Heart right ventricle (tissue), 16 donors: ENCODE measurements at regions not wholly inside any gene's neighbourhood (a gene's known extent, or its start where the extent isn't known, plus 50 kb on each side); places are given as distances from the start of the nearest gene placed in this dataset.

ENCODE experiments used
- ATAC-seq, 8 donors: fragments of 200-7000 bp; cut with Tn5 transposase; one replicate each; pipeline ENCODE4 v1.9.1; 2020; ENCODE audit warnings: mild to moderate bottlenecking in 8 of 8, moderate library complexity in 8 of 8, moderate number of reproducible peaks in 1 of 8
- DNase-seq, 2 donors: peaks; one replicate each; pipeline ENCODE4 v3.0.0-alpha.2; 2020
- H3K27ac ChIP-seq, 10 donors: fragments of 200-600 bp; sonication (generic) in 2 of 10; one replicate each; pipeline versions ENCODE4 v1.5.0 to v1.8.0; 2020 to 2022; ENCODE audit warnings: mild to moderate bottlenecking in 3 of 10
- H3K27me3 ChIP-seq, 7 donors: fragments of 200-600 bp; one replicate each; pipeline ENCODE4 v1.8.0; 2021 to 2022; ENCODE audit warnings: mild to moderate bottlenecking in 2 of 7
- H3K36me3 ChIP-seq, 9 donors: fragments of 200-600 bp; sonication (generic) in 1 of 9; one replicate each; pipeline versions ENCODE4 v1.5.0 to v1.8.0; 2020 to 2022; ENCODE audit warnings: mild to moderate bottlenecking in 2 of 9
- H3K4me1 ChIP-seq, 9 donors: fragments of 200-600 bp; sonication (generic) in 1 of 9; one replicate each; pipeline versions ENCODE4 v1.5.0 to v1.8.0; 2020 to 2022; ENCODE audit warnings: mild to moderate bottlenecking in 4 of 9
- H3K4me3 ChIP-seq, 10 donors: fragments of 200-600 bp; sonication (generic) in 2 of 10; one replicate each; pipeline versions ENCODE4 v1.5.0 to v1.8.0; 2020 to 2022; ENCODE audit warnings: mild to moderate bottlenecking in 7 of 10, moderate library complexity in 2 of 10
- H3K9me3 ChIP-seq, 11 donors: fragments of 200-600 bp in 10 of 11; sonication (generic) in 2 of 11; one replicate each; pipeline versions ENCODE4 v1.5.0 to v1.8.0; 2013 to 2022; ENCODE audit warnings: mild to moderate bottlenecking in 2 of 11, control low read depth in 1 of 11, moderate library complexity in 1 of 11
- WGBS, 2 donors: extraction: QIAGEN DNeasy Blood & Tissue Kit; methylation state at CpG; one replicate each; pipeline ENCODE4 v1.1.7; 2013; ENCODE audit warnings: inconsistent platforms in 1 of 2; 5-methylcytosine and 5-hydroxymethylcytosine counted together
- intact Hi-C, 10 donors: fragments of 100-400 bp; cut with DNase I; formaldehyde crosslinking; loops; one replicate each; pipeline versions ENCODE4 v1.11.1 to v1.14.2; 2022
- TF ChIP-seq, protein P1 (sequence below), 9 donors: fragments of 200-600 bp; sonication (generic) in 2 of 9; IDR thresholded peaks; one replicate each; pipeline versions ENCODE4 v1.5.0 to v1.8.0; 2021 to 2022; ENCODE audit warnings: antibody characterized with exemption in 9 of 9, mild to moderate bottlenecking in 5 of 9, moderate library complexity in 1 of 9
- donor health status: Arrhythmogenic right ventricular cardiomyopathy.
- donor health status: ischemic (EF 13 %, LVEDD 7.1; RV severe dilation, severe dysfunction).
- donor health status: healthy with polysubstance abuse.
- donor health status: DM: no; HTN: yes; CAD: no.
- donor health status: DM: no; HTN: no; CAD: no.
- donor health status: ischemic (EF 25% LVEDD 6.9; RV normal size, moderate dysfunction).
- donor health status: ischemic (EF 25% LVEDD 5.7; RV mildly dilated, moderate dysfunction).
- donor health status: healthy.
- donor health status: DM: yes; HTN: yes; CAD: no.
- donor health status: Ischemic cardiomyopathy.
- donor health status: ischemic (EF 35%, LVEDD 5.7; RV mildly dilated, moderate dysfunction).
- donor health status: nonischemic (EF 11% LVEDD 7.7; RV severe dilation, severe dysfunction).
- donor health status: DM: yes; HTN: yes; CAD: no.
- donor health status: PGD.
- donor health status: ischemic (EF 29% LVEDD 5.4; RV normal size, mild dysfunction).
- donor health status: nonischemic (EF 23%, LVEDD 6.1; RV moderate dilation, normal function).

DNA sequence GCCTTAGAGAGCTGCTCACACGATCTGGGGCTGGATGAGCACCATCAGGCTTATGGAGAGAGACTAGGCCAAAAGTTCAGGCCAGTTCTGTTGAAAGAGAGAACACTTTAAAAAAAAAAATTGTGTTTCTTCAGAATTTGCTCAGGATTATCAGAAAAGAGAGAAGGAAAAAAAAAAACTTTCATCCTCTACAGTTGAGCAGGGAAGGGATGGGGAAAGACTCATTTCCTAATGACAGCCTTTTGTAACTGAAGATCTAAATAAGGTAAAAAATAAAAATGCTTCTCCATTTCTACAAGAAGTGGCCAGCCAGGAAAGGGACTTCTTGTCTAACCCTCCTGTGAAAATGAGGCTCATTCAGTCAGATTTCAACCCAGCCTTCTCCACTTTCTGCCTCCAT lies 134.8 kb downstream of the LY86 start:
- ATAC-seq (no peak), DNase-seq (no peak)
- H3K27me3 ChIP-seq, result no peaks in the 10 kb centered on the region
- TF ChIP-seq, protein P1, sequence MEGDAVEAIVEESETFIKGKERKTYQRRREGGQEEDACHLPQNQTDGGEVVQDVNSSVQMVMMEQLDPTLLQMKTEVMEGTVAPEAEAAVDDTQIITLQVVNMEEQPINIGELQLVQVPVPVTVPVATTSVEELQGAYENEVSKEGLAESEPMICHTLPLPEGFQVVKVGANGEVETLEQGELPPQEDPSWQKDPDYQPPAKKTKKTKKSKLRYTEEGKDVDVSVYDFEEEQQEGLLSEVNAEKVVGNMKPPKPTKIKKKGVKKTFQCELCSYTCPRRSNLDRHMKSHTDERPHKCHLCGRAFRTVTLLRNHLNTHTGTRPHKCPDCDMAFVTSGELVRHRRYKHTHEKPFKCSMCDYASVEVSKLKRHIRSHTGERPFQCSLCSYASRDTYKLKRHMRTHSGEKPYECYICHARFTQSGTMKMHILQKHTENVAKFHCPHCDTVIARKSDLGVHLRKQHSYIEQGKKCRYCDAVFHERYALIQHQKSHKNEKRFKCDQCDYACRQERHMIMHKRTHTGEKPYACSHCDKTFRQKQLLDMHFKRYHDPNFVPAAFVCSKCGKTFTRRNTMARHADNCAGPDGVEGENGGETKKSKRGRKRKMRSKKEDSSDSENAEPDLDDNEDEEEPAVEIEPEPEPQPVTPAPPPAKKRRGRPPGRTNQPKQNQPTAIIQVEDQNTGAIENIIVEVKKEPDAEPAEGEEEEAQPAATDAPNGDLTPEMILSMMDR (IDR thresholded peaks at IDR 0.05), result no peak
- intact Hi-C loops, result loop anchor here in 8 of 10 donors (5.0 to 10.0 kb wide), 7 partner anchors 36 to 521 kb away; partner anchors contain the start of gene RREB1 (in 1 of the 8)
- H3K9me3 ChIP-seq, result no peaks in the 10 kb centered on the region
- WGBS, 2 donors, result 72 to 77% methylated on average over 1 of the region's 1 CpG
- no peaks in the 10 kb centered on the region for H3K36me3 ChIP-seq
- no peak overlapping the region for H3K4me3 ChIP-seq
- H3K4me1 ChIP-seq, result peaks cover 7 to 53% (median 32%) of the 10 kb centered on the region in 9 donors
- peak overlapping the region; percentile 79 to 98 (median 90) for H3K27ac ChIP-seq

DNA sequence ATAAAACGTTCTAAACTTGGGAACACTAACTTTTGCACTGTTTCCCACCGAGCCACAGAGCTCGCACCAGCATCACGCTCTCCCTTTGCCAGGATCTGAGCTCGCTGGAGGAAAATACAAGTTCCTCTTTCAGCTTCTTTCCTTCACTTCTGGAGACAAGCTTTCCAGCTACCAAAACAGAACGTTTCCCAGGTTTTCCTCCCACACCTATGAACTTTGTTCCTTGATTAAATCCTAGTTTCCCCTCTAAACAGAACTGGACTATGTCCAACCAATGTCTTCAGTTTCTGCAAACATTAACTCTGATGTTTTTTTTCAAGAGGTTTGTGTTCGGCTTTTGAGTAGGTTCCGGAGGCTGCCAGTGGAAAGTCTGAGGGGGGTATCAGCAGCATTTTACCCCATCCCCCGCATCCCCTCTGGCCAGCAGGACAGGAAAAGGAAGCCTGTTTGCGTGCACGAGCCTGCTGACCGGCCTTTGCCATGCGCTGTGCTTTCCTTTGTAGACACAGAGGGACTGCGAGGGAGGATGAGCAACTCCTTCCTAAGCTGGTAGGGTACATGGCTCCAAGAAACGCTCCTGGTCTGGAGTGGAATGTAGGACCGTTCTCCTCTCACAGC lies 135.5 kb downstream of the LY86 start:
- DNase-seq (peak; percentile 46 to 80), ATAC-seq (peak; percentile 59 to 89 (median 77))
- Histone ChIP-seq H3K27me3 (no peaks in the 10 kb centered on the region), H3K9me3 (no peaks in the 10 kb centered on the region), H3K4me1 (peaks cover 7 to 49% (median 30%) of the 10 kb centered on the region in 9 donors), H3K27ac (peak overlapping the region; percentile 79 to 98 (median 90)), H3K36me3 (no peaks in the 10 kb centered on the region), H3K4me3 (peak overlapping the region in 8 of 10 donors; percentile 19 to 55 (median 45))
- intact Hi-C loops, result loop anchor here in 8 of 10 donors (1.0 to 10.0 kb wide), 10 partner anchors 37 to 521 kb away; partner anchors contain the start of gene RREB1 (in 1 of the 8)
- WGBS, 2 donors, result 22 to 31% methylated on average over 16 of the region's 16 CpGs
- TF ChIP-seq, protein P1 (IDR thresholded peaks at IDR 0.05), result no peak

DNA sequence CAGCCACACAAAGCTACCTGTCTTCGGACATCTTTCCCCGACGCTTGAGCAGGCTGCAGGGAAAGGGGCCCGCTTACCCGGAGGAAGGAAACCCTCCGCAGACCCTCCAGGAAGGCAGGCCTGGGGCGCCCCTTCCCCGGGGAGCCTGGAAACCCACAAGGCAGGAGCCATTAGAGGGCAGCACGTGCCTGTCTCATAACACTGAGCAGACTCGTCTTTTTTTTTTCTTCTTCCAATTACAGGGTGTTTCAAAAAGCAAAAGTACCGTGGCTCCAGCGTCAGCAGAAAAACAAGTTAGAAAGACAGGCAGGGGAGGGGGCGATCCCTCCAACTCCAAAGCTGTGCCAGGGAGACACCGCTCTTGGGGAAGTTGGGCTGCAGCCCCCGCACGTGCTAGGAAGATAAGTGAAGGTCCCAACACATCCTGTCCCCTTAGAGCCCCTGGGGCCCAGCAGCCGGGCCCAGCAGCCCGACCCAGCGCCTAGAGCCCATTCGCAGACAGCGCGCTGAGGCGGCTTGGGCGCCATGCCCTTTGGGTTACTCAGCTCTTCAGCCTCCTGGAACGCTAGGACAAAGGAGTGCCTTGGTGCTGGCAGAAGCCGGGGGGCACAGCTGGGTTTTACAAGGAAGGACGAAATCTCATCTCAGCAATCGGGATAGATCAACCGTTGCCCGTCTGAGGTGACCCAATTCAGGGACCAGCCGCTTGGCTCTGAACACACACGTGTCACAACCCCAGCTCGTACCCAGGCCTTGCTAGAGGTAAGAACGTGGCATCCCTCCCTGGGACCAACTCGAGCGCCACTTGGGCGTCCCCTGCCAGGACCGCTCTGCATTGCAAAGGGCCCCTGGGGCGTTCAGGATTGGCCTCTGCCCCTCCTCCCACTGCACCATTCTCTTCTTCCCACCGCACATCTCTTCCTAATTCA lies 136.3 kb downstream of the LY86 start:
- WGBS, 2 donors, result 27% methylated on average over 40 of the region's 40 CpGs
- H3K27ac ChIP-seq, result peak overlapping the region; percentile 79 to 98 (median 90)
- H3K4me1 ChIP-seq, result peaks cover 7 to 49% (median 30%) of the 10 kb centered on the region in 9 donors
- intact Hi-C loops, result loop anchor here (1.0 to 10.0 kb wide), 11 partner anchors 38 to 520 kb away; partner anchors contain the start of gene RREB1 (in 1 of the 10)
- peak; percentile 66 to 79 for DNase-seq
- TF ChIP-seq, protein P1 (IDR thresholded peaks at IDR 0.05), result peak; percentile 50 to 90 (median 68)
- ATAC-seq, result peak; percentile 86 to 92 (median 89)
- no peaks in the 10 kb centered on the region for H3K9me3 ChIP-seq
- peak overlapping the region; percentile 15 to 55 (median 44) for H3K4me3 ChIP-seq
- H3K36me3 ChIP-seq, result no peaks in the 10 kb centered on the region
- H3K27me3 ChIP-seq, result no peaks in the 10 kb centered on the region
